ENCODE measurements at regions not wholly inside any gene's neighbourhood (a gene's known extent, or its start where the extent isn't known, plus 50 kb on each side); places are given as distances from the start of the nearest gene placed in this dataset.

- DNase-seq (ENCODE audit: low spot score) (no peak), ATAC-seq (no peak)
- H3K9me2 ChIP-seq (ENCODE audit: insufficient read depth): no peaks in the 10 kb centered on the region
- TF ChIP-seq POLR2AphosphoS5 (IDR thresholded peaks at IDR 0.05; ENCODE audit: low read depth) (no peak), REST (IDR thresholded peaks at IDR 0.05; ENCODE audit: unreplicated experiment) (no peak), ETS1 (IDR thresholded peaks at IDR 0.05) (no peak), JUNB (IDR thresholded peaks at IDR 0.05; ENCODE audit: unreplicated experiment) (no peak), ZNF331 (CRISPR knock-in tag; IDR thresholded peaks at IDR 0.05; ENCODE audit: low read depth) (no peak), EZH2 (IDR thresholded peaks at IDR 0.05; ENCODE audit: low read depth, unreplicated experiment) (no peak), EZH2phosphoT487 (IDR thresholded peaks at IDR 0.05; ENCODE audit: unreplicated experiment) (no peak), CTCF (conservative IDR thresholded peaks at IDR 0.05; ENCODE audit: low read depth in 2 of 2) (no peak), CREB1 (CRISPR knock-in tag; IDR thresholded peaks at IDR 0.05; ENCODE audit: low read depth) (no peak), STAT1 (IDR thresholded peaks at IDR 0.05; ENCODE audit: unreplicated experiment) (no peak), NANOG (IDR thresholded peaks at IDR 0.05; ENCODE audit: borderline replicate concordance) (no peak), ZNF462 (CRISPR knock-in tag; IDR thresholded peaks at IDR 0.05) (no peak)
- Mint-ChIP-seq H3K4me3 (no peak overlapping the region), H3K4me1 (no peaks in the 10 kb centered on the region; the same call in 2 of the 3 replicates), H3K27ac (no peak overlapping the region), H3K9me3 (no peaks in the 10 kb centered on the region), H3K36me3 (ENCODE audit: low read depth) (no peaks in the 10 kb centered on the region; the same call in 2 of the 3 replicates), H3K27me3 (ENCODE audit: insufficient read depth, low read depth, poor library complexity) (peaks cover 11% of the 10 kb centered on the region)
- H2AFZ ChIP-seq: no peak overlapping the region
- no peaks in the 10 kb centered on the region for H3F3A ChIP-seq (replicated peaks; ENCODE audit: low read depth)
- H3K4me1 ChIP-seq (ENCODE audit: insufficient read depth): no peaks in the 10 kb centered on the region
- no peak overlapping the region for H3K27ac ChIP-seq (ENCODE audit: low read depth)
- H3K4me2 ChIP-seq: no peak overlapping the region
- no peaks in the 10 kb centered on the region for H3K79me2 ChIP-seq (replicated peaks; ENCODE audit: insufficient read depth)
- H4K20me1 ChIP-seq (replicated peaks; ENCODE audit: insufficient read depth): no peaks in the 10 kb centered on the region
- no peak overlapping the region for H3K4me3 ChIP-seq
- H3K36me3 ChIP-seq (ENCODE audit: insufficient read depth): no peaks in the 10 kb centered on the region
- no peaks in the 10 kb centered on the region for H3K27me3 ChIP-seq (ENCODE audit: insufficient read depth)
These were observed 729.7 kb downstream of the BRD1 start for GRCh38 chr22:49097966-49098365.

Measured in GM23338 (cell line).